ENCODE measurements at regions not wholly inside any gene's neighbourhood (a gene's known extent, or its start where the extent isn't known, plus 50 kb on each side); places are given as distances from the start of the nearest gene placed in this dataset.

GRCh38 chr6:130749402-130749801, 77.8 kb upstream of the SMLR1 start:
- no peak for TF ChIP-seq RAD21 (CRISPR knock-in tag; conservative IDR thresholded peaks at IDR 0.05 in 1 of 2, IDR thresholded peaks at IDR 0.05 in 1 of 2)
- TF ChIP-seq STAT5B (CRISPR knock-in tag; IDR thresholded peaks at IDR 0.05) = no peak
- 0 out of 6 replicates have a peak, but pooled peaks of 1 of the 3 experiments have one; percentile 13 for TF ChIP-seq CTCF (IDR thresholded peaks at IDR 0.05 in 2 of 3, conservative IDR thresholded peaks at IDR 0.05 in 1 of 3; ENCODE audit: insufficient read depth in 2 of 3, low read depth in 1 of 3, low read length in 3 of 3)
- no peak for TF ChIP-seq ZNF274 (IDR thresholded peaks at IDR 0.05; ENCODE audit: borderline replicate concordance, low read depth, low read length)
- no peak for TF ChIP-seq TBL1XR1 (IDR thresholded peaks at IDR 0.05; ENCODE audit: low read length in 2 of 2)
- TF ChIP-seq ZEB2 (IDR thresholded peaks at IDR 0.05) = no peak
- TF ChIP-seq MAZ (CRISPR knock-in tag; conservative IDR thresholded peaks at IDR 0.05 in 1 of 2, IDR thresholded peaks at IDR 0.05 in 1 of 2) = no peak
- TF ChIP-seq TAF1 (IDR thresholded peaks at IDR 0.05; ENCODE audit: control insufficient read depth, extremely low read depth, insufficient read depth, low read length, severe bottlenecking) = no peak
- no peak for TF ChIP-seq TCF7 (IDR thresholded peaks at IDR 0.05; ENCODE audit: borderline replicate concordance)
- no peak for TF ChIP-seq FOXO4 (CRISPR knock-in tag; IDR thresholded peaks at IDR 0.05)
- TF ChIP-seq ARID3A (IDR thresholded peaks at IDR 0.05; ENCODE audit: borderline replicate concordance, low read depth, low read length) = no peak
